GM12878 (cell line): ENCODE measurements at regions not wholly inside any gene's neighbourhood (a gene's known extent, or its start where the extent isn't known, plus 50 kb on each side); places are given as distances from the start of the nearest gene placed in this dataset.

Experiments
- CREB1 ChIP-seq: IDR thresholded peaks from 2 replicates; pipeline ENCODE4 v1.6.1; 2012; ENCODE audit warnings: low read depth, mild to moderate bottlenecking, inconsistent platforms
- GABPA ChIP-seq: IDR thresholded peaks from 2 replicates; pipeline ENCODE4 v1.6.1; 2014; ENCODE audit warnings: antibody characterized with exemption, low read depth, mild to moderate bottlenecking, inconsistent platforms
- IKZF1 ChIP-seq: fragments of 450-650 bp; conservative IDR thresholded peaks from 2 replicates; pipeline ENCODE4 v1.6.1; 2017; ENCODE audit warnings: antibody characterized with exemption, mild to moderate bottlenecking
- MTA2 ChIP-seq: fragments of 450-650 bp; IDR thresholded peaks from 2 replicates; pipeline ENCODE4 v1.6.1; 2016; ENCODE audit warnings: low read depth, mild to moderate bottlenecking, moderate library complexity
- MTA3 ChIP-seq: IDR thresholded peaks from 2 replicates; pipeline ENCODE4 v1.6.1; 2012; ENCODE audit warnings: low read length, inconsistent platforms, borderline replicate concordance
- NFYA ChIP-seq: IDR thresholded peaks from 2 replicates; pipeline ENCODE4 v1.6.1; 2011; ENCODE audit warnings: low read depth, mild to moderate bottlenecking, low read length, improper control_type of control experiment, borderline replicate concordance
- NRF1 ChIP-seq: conservative IDR thresholded peaks from 2 replicates; pipeline ENCODE4 v1.6.1; 2011; ENCODE audit warnings: mild to moderate bottlenecking, low read depth, low read length, improper control_type of control experiment
- RB1 ChIP-seq: fragments of 450-650 bp; formaldehyde crosslinking; IDR thresholded peaks from 2 replicates; pipeline ENCODE4 v1.6.1; 2017; ENCODE audit warnings: mild to moderate bottlenecking, borderline replicate concordance
- STAT1 ChIP-seq: fragments of 450-650 bp; conservative IDR thresholded peaks from 2 replicates; pipeline ENCODE4 v1.6.1; 2014; ENCODE audit warnings: antibody characterized with exemption, mild to moderate bottlenecking
- TAF1 ChIP-seq: IDR thresholded peaks from 2 replicates; pipeline ENCODE4 v1.6.1; 2011; ENCODE audit warnings: mild to moderate bottlenecking, low read depth, low read length, borderline replicate concordance
- ZNF274 ChIP-seq: IDR thresholded peaks from one replicate; pipeline ENCODE4 v1.8.0; 2011; ENCODE audit not compliant: insufficient read length, insufficient read depth
- TF ChIP-seq, protein P1 (sequence below), 3 experiments: IDR thresholded peaks in 2 of 3; conservative IDR thresholded peaks in 1 of 3; 2 replicates each; pipeline ENCODE4 v1.5.1; 2011; ENCODE audit warnings: low read depth in 3 of 3, low read length in 3 of 3, mild to moderate bottlenecking in 3 of 3, control low read depth in 2 of 3, moderate library complexity in 2 of 3, inconsistent platforms in 1 of 3, mixed read lengths in 1 of 3; ENCODE audit not compliant: control insufficient read depth in 2 of 3, insufficient read depth in 1 of 3; ENCODE audit errors: extremely low read depth in 1 of 3
- TF ChIP-seq, protein P2 (sequence below): fragments of 450-650 bp; IDR thresholded peaks from 2 replicates; pipeline ENCODE4 v1.6.1; 2014; ENCODE audit warnings: mild to moderate bottlenecking
- TF ChIP-seq, protein P3 (sequence below): IDR thresholded peaks from 2 replicates; pipeline ENCODE4 v1.6.1; 2011; ENCODE audit warnings: low read depth, low read length, improper control_type of control experiment, borderline replicate concordance

DNA sequence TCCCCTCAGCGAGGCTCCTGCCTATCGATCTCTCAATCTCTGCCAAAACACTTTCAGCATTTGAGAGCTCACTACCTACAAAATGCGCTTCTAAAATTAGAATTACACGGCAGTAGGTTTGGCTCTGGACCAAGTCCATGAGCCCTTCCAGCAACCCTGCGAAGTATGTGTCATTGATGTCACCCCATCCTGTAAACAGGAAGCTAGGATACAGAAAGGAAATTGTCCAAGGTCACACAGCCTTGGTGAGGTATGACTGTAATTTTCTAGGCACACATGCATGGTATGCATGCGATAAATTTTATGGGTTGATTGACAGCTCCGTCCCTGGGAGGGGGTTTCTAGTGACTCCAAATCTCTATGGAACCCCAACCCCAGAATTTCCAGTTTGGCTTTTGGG is 330.3 kb upstream of the CDH5 start:
- no peak for TF ChIP-seq NFYA
- no peak for TF ChIP-seq ZNF274
- TF ChIP-seq, protein P1, sequence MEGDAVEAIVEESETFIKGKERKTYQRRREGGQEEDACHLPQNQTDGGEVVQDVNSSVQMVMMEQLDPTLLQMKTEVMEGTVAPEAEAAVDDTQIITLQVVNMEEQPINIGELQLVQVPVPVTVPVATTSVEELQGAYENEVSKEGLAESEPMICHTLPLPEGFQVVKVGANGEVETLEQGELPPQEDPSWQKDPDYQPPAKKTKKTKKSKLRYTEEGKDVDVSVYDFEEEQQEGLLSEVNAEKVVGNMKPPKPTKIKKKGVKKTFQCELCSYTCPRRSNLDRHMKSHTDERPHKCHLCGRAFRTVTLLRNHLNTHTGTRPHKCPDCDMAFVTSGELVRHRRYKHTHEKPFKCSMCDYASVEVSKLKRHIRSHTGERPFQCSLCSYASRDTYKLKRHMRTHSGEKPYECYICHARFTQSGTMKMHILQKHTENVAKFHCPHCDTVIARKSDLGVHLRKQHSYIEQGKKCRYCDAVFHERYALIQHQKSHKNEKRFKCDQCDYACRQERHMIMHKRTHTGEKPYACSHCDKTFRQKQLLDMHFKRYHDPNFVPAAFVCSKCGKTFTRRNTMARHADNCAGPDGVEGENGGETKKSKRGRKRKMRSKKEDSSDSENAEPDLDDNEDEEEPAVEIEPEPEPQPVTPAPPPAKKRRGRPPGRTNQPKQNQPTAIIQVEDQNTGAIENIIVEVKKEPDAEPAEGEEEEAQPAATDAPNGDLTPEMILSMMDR (IDR thresholded peaks at IDR 0.05 in 2 of 3, conservative IDR thresholded peaks at IDR 0.05 in 1 of 3; ENCODE audit: control insufficient read depth in 2 of 3, extremely low read depth in 1 of 3, insufficient read depth in 1 of 3, low read depth in 3 of 3, low read length in 3 of 3), result no peak
- TF ChIP-seq RB1, result no peak
- no peak for TF ChIP-seq TAF1
- TF ChIP-seq, protein P2, sequence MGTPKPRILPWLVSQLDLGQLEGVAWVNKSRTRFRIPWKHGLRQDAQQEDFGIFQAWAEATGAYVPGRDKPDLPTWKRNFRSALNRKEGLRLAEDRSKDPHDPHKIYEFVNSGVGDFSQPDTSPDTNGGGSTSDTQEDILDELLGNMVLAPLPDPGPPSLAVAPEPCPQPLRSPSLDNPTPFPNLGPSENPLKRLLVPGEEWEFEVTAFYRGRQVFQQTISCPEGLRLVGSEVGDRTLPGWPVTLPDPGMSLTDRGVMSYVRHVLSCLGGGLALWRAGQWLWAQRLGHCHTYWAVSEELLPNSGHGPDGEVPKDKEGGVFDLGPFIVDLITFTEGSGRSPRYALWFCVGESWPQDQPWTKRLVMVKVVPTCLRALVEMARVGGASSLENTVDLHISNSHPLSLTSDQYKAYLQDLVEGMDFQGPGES, result no peak
- TF ChIP-seq NRF1, result no peak
- no peak for TF ChIP-seq MTA2
- TF ChIP-seq CREB1, result no peak
- TF ChIP-seq MTA3, result no peak
- no peak for TF ChIP-seq STAT1
- no peak for TF ChIP-seq IKZF1
- TF ChIP-seq, protein P3, sequence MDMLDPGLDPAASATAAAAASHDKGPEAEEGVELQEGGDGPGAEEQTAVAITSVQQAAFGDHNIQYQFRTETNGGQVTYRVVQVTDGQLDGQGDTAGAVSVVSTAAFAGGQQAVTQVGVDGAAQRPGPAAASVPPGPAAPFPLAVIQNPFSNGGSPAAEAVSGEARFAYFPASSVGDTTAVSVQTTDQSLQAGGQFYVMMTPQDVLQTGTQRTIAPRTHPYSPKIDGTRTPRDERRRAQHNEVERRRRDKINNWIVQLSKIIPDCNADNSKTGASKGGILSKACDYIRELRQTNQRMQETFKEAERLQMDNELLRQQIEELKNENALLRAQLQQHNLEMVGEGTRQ, result no peak
- no peak for TF ChIP-seq GABPA
